ENCODE measurements at regions not wholly inside any gene's neighbourhood (a gene's known extent, or its start where the extent isn't known, plus 50 kb on each side); places are given as distances from the start of the nearest gene placed in this dataset.
A peak's percentile ranks its signal among the peaks of the same experiment; 100 is the strongest.
"Not testable (repeated sequence)": the region's sequence is repeated elsewhere in the genome, so short reads cannot be mapped to it uniquely, and the experiment has no call there.

GRCh38 chr13:87961546-87961945, 290.4 kb downstream of the SLITRK5 start:
- no CpG with 5 or more reads among the region's 3 CpGs for WGBS, 2 experiments (ENCODE audit: insufficient coverage in 2 of 2)

GRCh38 chr13:87972568-87972967, 301.4 kb downstream of the SLITRK5 start:
- Histone ChIP-seq H3K4me3 (ENCODE audit: extremely low read depth, insufficient read depth, low read length, poor library complexity, severe bottlenecking) (no peak overlapping the region), H3K27ac (ENCODE audit: low read depth, low read length, severe bottlenecking) (no peak overlapping the region), H3K36me3 (ENCODE audit: control insufficient read depth, insufficient read depth, low read length) (no peaks in the 10 kb centered on the region), H3K9me3 (ENCODE audit: control insufficient read depth, low read length) (no peaks in the 10 kb centered on the region), H3K4me1 (ENCODE audit: control insufficient read depth, insufficient read depth, low read length, poor library complexity, severe bottlenecking) (no peaks in the 10 kb centered on the region)
- WGBS, 2 experiments (ENCODE audit: insufficient coverage in 2 of 2), result no CpG with 5 or more reads among the region's 1 CpG

More at GRCh38 chr13:87961546-87961945, 290.4 kb downstream of the SLITRK5 start:
- no peak overlapping the region for H3K4me3 ChIP-seq (ENCODE audit: extremely low read depth, insufficient read depth, low read length, poor library complexity, severe bottlenecking)
- no peaks in the 10 kb centered on the region for H3K4me1 ChIP-seq (ENCODE audit: control insufficient read depth, insufficient read depth, low read length, poor library complexity, severe bottlenecking)
- H3K27ac ChIP-seq (ENCODE audit: low read depth, low read length, severe bottlenecking), result no peak overlapping the region
- H3K9me3 ChIP-seq (ENCODE audit: control insufficient read depth, low read length), result no peaks in the 10 kb centered on the region
- H3K36me3 ChIP-seq (ENCODE audit: control insufficient read depth, insufficient read depth, low read length), result no peaks in the 10 kb centered on the region

DNA sequence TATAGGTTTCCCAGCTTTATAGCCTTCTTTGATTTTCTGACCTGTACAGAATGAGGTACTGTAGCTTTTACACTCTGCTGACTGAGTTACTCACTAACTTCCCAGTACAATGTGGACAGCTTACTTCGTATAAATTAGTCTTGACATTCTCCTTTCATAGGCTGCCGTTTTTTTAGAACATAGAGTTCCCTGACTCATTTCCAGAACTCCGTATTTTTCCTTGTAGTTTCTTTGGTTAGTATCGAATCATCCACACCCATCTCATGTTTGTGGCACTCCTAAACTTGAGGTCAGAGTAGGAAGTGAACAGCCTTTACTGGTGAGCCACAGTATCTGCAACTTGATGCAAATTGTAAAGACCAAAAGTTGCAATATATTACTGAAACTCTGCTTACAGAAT, 303.9 kb downstream of the SLITRK5 start:
- Histone ChIP-seq H3K9me3 (ENCODE audit: control insufficient read depth, low read length) (no peaks in the 10 kb centered on the region), H3K4me1 (ENCODE audit: control insufficient read depth, insufficient read depth, low read length, poor library complexity, severe bottlenecking) (no peaks in the 10 kb centered on the region), H3K4me3 (ENCODE audit: extremely low read depth, insufficient read depth, low read length, poor library complexity, severe bottlenecking) (no peak overlapping the region), H3K36me3 (ENCODE audit: control insufficient read depth, insufficient read depth, low read length) (no peaks in the 10 kb centered on the region), H3K27ac (ENCODE audit: low read depth, low read length, severe bottlenecking) (no peak overlapping the region)
- 100% methylated on average over 1 to 3 of the region's 4 CpGs for WGBS, 2 experiments (ENCODE audit: insufficient coverage in 2 of 2)

DNA sequence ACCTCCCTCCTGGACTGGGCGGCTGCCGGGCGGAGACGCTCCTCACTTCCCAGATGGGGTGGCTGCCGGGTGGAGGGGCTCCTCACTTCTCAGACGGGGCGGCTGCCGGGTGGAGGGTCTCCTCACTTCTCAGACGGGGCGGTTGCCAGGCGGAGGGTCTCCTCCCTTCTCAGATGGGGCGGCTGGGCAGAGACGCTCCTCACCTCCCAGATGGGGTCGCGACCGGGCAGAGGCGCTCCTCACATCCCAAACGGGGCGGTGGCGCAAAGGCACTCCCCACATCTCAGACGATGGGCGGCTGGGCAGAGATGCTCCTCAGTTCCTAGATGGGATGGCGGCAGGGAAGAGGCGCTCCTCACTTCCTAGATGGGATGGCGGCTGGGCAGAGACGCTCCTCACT, 305.5 kb downstream of the SLITRK5 start:
- H3K9me3 ChIP-seq (ENCODE audit: control insufficient read depth, low read length); H3K36me3 ChIP-seq (ENCODE audit: control insufficient read depth, insufficient read depth, low read length); H3K4me1 ChIP-seq (ENCODE audit: control insufficient read depth, insufficient read depth, low read length, poor library complexity, severe bottlenecking); H3K4me3 ChIP-seq (ENCODE audit: extremely low read depth, insufficient read depth, low read length, poor library complexity, severe bottlenecking); H3K27ac ChIP-seq (ENCODE audit: low read depth, low read length, severe bottlenecking): not testable (repeated sequence)
- 94 to 97% methylated on average over 6 to 12 of the region's 26 CpGs for WGBS, 2 experiments (ENCODE audit: insufficient coverage in 2 of 2)

GRCh38 chr13:87981416-87981815, 310.2 kb downstream of the SLITRK5 start:
- 78 to 100% methylated on average over 1 of the region's 2 CpGs for WGBS, 2 experiments (ENCODE audit: insufficient coverage in 2 of 2)
- Histone ChIP-seq H3K9me3 (ENCODE audit: control insufficient read depth, low read length) (no peaks in the 10 kb centered on the region), H3K4me3 (ENCODE audit: extremely low read depth, insufficient read depth, low read length, poor library complexity, severe bottlenecking) (no peak overlapping the region), H3K36me3 (ENCODE audit: control insufficient read depth, insufficient read depth, low read length) (no peaks in the 10 kb centered on the region), H3K27ac (ENCODE audit: low read depth, low read length, severe bottlenecking) (no peak overlapping the region), H3K4me1 (ENCODE audit: control insufficient read depth, insufficient read depth, low read length, poor library complexity, severe bottlenecking) (no peaks in the 10 kb centered on the region)

DNA sequence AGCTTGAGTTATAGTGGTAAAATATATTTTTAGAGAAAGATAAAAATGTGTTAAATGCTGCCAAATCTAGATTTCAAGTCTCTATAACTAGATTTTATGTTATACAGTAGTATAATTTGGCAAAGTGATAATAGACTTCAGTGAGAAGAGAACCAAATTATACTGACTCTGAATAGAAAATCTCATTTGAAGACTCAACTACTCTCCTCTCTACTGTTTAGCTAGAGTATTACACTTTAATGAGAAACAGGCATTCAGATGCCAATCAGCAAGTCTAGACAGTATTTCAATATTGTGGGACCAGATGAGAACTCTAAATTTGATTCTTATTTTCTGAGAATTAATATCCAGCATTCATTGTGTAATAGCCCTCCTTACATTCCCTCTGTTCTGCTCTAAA, 311.2 kb downstream of the SLITRK5 start:
- no peaks in the 10 kb centered on the region for H3K36me3 ChIP-seq (ENCODE audit: control insufficient read depth, insufficient read depth, low read length)
- no peak overlapping the region for H3K27ac ChIP-seq (ENCODE audit: low read depth, low read length, severe bottlenecking)
- no peaks in the 10 kb centered on the region for H3K9me3 ChIP-seq (ENCODE audit: control insufficient read depth, low read length)
- no peak overlapping the region for H3K4me3 ChIP-seq (ENCODE audit: extremely low read depth, insufficient read depth, low read length, poor library complexity, severe bottlenecking)
- H3K4me1 ChIP-seq (ENCODE audit: control insufficient read depth, insufficient read depth, low read length, poor library complexity, severe bottlenecking), result no peaks in the 10 kb centered on the region

GRCh38 chr13:87986639-87987250, 315.6 kb downstream of the SLITRK5 start:
- Histone ChIP-seq H3K4me3 (ENCODE audit: extremely low read depth, insufficient read depth, low read length, poor library complexity, severe bottlenecking) (no peak overlapping the region), H3K9me3 (ENCODE audit: control insufficient read depth, low read length) (no peaks in the 10 kb centered on the region), H3K36me3 (ENCODE audit: control insufficient read depth, insufficient read depth, low read length) (no peaks in the 10 kb centered on the region), H3K27ac (ENCODE audit: low read depth, low read length, severe bottlenecking) (no peak overlapping the region), H3K4me1 (ENCODE audit: control insufficient read depth, insufficient read depth, low read length, poor library complexity, severe bottlenecking) (no peaks in the 10 kb centered on the region)

DNA sequence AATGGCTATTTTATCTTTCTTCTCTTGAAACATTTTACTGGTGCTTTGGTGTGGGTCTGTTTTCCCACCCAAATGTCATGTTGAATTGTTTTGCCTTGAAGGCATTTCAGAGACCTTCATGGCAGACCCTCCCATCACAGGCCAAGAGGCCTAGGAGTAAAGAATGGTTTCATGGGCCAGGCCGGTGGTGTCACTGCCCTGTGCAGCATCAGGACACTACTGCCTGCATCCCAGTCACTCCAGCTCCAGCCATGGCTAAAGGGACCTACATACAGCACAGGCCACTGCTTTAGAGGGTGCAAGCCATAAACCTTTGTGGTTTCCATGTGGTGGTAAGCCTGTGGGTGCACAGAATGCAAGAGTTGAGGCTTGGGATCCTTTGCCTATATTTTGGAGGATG, 326.9 kb downstream of the SLITRK5 start:
- Histone ChIP-seq H3K27ac (ENCODE audit: low read depth, low read length, severe bottlenecking) (no peak overlapping the region), H3K9me3 (ENCODE audit: control insufficient read depth, low read length) (peaks cover 23% of the 10 kb centered on the region), H3K4me3 (ENCODE audit: extremely low read depth, insufficient read depth, low read length, poor library complexity, severe bottlenecking) (no peak overlapping the region), H3K4me1 (ENCODE audit: control insufficient read depth, insufficient read depth, low read length, poor library complexity, severe bottlenecking) (peaks cover 13% of the 10 kb centered on the region), H3K36me3 (ENCODE audit: control insufficient read depth, insufficient read depth, low read length) (no peaks in the 10 kb centered on the region)
- WGBS, 2 experiments (ENCODE audit: insufficient coverage in 2 of 2), result 100% methylated on average over 1 of the region's 1 CpG

DNA sequence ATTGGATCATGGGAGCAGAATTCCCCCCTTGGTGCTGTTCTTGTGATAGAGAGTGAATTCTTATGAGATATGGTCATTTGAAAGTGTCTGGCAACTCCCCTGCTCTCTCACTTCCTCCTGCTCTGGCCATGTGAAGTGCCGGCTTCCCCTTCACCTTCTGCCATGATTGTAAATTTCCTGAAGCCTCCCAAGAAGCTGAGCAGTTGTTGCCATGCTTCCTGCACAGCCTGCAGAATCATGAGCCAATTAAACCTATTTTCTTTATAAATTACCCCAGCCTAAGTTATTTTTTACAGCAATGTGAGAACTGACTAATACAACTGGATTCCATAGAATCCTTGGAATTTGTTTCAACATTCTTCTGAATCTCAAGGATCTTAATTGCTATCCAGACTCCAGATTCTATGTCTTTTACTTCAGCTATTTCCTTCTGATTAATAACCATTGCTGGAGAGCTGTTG, 328.1 kb downstream of the SLITRK5 start:
- 80 to 92% methylated on average over 1 of the region's 1 CpG for WGBS, 2 experiments (ENCODE audit: insufficient coverage in 2 of 2)
- Histone ChIP-seq H3K4me3 (ENCODE audit: extremely low read depth, insufficient read depth, low read length, poor library complexity, severe bottlenecking) (no peak overlapping the region), H3K27ac (ENCODE audit: low read depth, low read length, severe bottlenecking) (peak overlapping the region; percentile 90)

DNA sequence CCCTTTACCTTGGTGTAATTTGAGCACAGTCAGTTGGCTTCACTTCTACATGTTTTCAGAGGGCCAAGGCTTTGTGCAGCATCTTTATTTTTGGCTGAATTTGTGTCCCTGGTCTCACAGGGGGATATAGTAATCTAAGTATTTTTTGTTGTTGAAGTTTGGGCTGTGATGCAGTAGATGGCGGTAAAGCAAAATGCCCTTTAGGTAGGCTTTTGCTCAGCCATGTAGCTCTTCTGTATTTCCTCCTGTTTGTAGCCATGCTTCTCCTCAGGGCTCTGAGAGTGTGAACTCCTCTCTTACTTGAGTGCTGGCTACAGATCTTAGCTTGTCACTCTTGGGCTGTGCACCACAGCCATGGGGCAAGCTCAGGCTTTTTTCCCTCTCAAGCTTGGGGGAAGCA, 328.6 kb downstream of the SLITRK5 start:
- no peaks in the 10 kb centered on the region for H3K36me3 ChIP-seq (ENCODE audit: control insufficient read depth, insufficient read depth, low read length)
- H3K9me3 ChIP-seq (ENCODE audit: control insufficient read depth, low read length), result peaks cover 23% of the 10 kb centered on the region
- H3K4me1 ChIP-seq (ENCODE audit: control insufficient read depth, insufficient read depth, low read length, poor library complexity, severe bottlenecking), result peaks cover 13% of the 10 kb centered on the region
- 88 to 100% methylated on average over 1 of the region's 1 CpG for WGBS, 2 experiments (ENCODE audit: insufficient coverage in 2 of 2)
- peak overlapping the region; percentile 90 for H3K27ac ChIP-seq (ENCODE audit: low read depth, low read length, severe bottlenecking)
- no peak overlapping the region for H3K4me3 ChIP-seq (ENCODE audit: extremely low read depth, insufficient read depth, low read length, poor library complexity, severe bottlenecking)

More for the DNA sequence above, 328.1 kb downstream of the SLITRK5 start:
- peaks cover 13% of the 10 kb centered on the region for H3K4me1 ChIP-seq (ENCODE audit: control insufficient read depth, insufficient read depth, low read length, poor library complexity, severe bottlenecking)
- H3K9me3 ChIP-seq (ENCODE audit: control insufficient read depth, low read length), result peaks cover 23% of the 10 kb centered on the region
- H3K36me3 ChIP-seq (ENCODE audit: control insufficient read depth, insufficient read depth, low read length), result no peaks in the 10 kb centered on the region

GRCh38 chr13:88000239-88000638, 329.1 kb downstream of the SLITRK5 start:
- Histone ChIP-seq H3K4me3 (ENCODE audit: extremely low read depth, insufficient read depth, low read length, poor library complexity, severe bottlenecking) (no peak overlapping the region), H3K4me1 (ENCODE audit: control insufficient read depth, insufficient read depth, low read length, poor library complexity, severe bottlenecking) (peaks cover 13% of the 10 kb centered on the region)
- WGBS, 2 experiments (ENCODE audit: insufficient coverage in 2 of 2), result 100% methylated on average over 2 of the region's 3 CpGs

More at GRCh38 chr13:88000239-88000638, 329.1 kb downstream of the SLITRK5 start:
- Histone ChIP-seq H3K36me3 (ENCODE audit: control insufficient read depth, insufficient read depth, low read length) (no peaks in the 10 kb centered on the region), H3K27ac (ENCODE audit: low read depth, low read length, severe bottlenecking) (peak overlapping the region; percentile 90), H3K9me3 (ENCODE audit: control insufficient read depth, low read length) (peaks cover 23% of the 10 kb centered on the region)

All from mesodermal cell (in vitro differentiated cells).